Stimulated activated naive CD8-positive, alpha-beta T cell treated with anti-CD3 and anti-CD28 coated beads, Interleukin-15, amount 100 ng/mL, for 72 hours (primary cell): ENCODE measurements at regions not wholly inside any gene's neighbourhood (a gene's known extent, or its start where the extent isn't known, plus 50 kb on each side); places are given as distances from the start of the nearest gene placed in this dataset.
"Not testable (repeated sequence)": the region's sequence is repeated elsewhere in the genome, so short reads cannot be mapped to it uniquely, and the experiment has no call there.

Experiments
- ATAC-seq: fragments of 150-1000 bp; cut with Tn5 transposase; 2 replicates; pipeline ENCODE4 v1.10.0; 2021; ENCODE audit warnings: mild to moderate bottlenecking, moderate library complexity
- DNase-seq, 2 donors: peaks; one replicate each; pipeline ENCODE4 v3.0.0; 2021 to 2022
- H3K27ac Mint-ChIP-seq, 2 donors: one replicate each; pipeline ENCODE4 v1.8.0; 2022; ENCODE audit warnings: mild to moderate bottlenecking in 2 of 2, mixed read lengths in 2 of 2, moderate library complexity in 2 of 2
- H3K27me3 Mint-ChIP-seq: one replicate; pipeline ENCODE4 v1.8.0; 2022; ENCODE audit warnings: mixed read lengths
- H3K4me1 Mint-ChIP-seq: one replicate; pipeline ENCODE4 v1.8.0; 2022; ENCODE audit warnings: mild to moderate bottlenecking, mixed read lengths
- H3K4me3 Mint-ChIP-seq, 2 donors: one replicate each; pipeline ENCODE4 v1.8.0; 2022; ENCODE audit warnings: mild to moderate bottlenecking in 2 of 2, mixed read lengths in 2 of 2, moderate library complexity in 1 of 2
- H3K9me3 Mint-ChIP-seq, 2 donors: one replicate each; pipeline ENCODE4 v1.8.0; 2022; ENCODE audit warnings: mixed read lengths in 2 of 2

GRCh38 chrX:22541926-22542325 is 269.2 kb downstream of the CBLL2 start:
- DNase-seq (no peak), ATAC-seq (no peak)
- Mint-ChIP-seq H3K4me1 (no peaks in the 10 kb centered on the region), H3K27me3 (no peaks in the 10 kb centered on the region), H3K27ac (no peak overlapping the region), H3K4me3 (no peak overlapping the region), H3K9me3 (peaks cover 0 to 8% of the 10 kb centered on the region in 2 donors)

GRCh38 chrX:22542641-22543040 is 269.9 kb downstream of the CBLL2 start:
- no peak overlapping the region for H3K27ac Mint-ChIP-seq
- H3K9me3 Mint-ChIP-seq = peaks cover 0 to 8% of the 10 kb centered on the region in 2 donors
- no peak for DNase-seq
- H3K4me1 Mint-ChIP-seq = no peaks in the 10 kb centered on the region
- no peaks in the 10 kb centered on the region for H3K27me3 Mint-ChIP-seq
- ATAC-seq = no peak
- no peak overlapping the region for H3K4me3 Mint-ChIP-seq

GRCh38 chrX:22559506-22559905 is 286.8 kb downstream of the CBLL2 start:
- Mint-ChIP-seq H3K9me3 (no peaks in the 10 kb centered on the region), H3K27me3 (no peaks in the 10 kb centered on the region), H3K4me1 (no peaks in the 10 kb centered on the region), H3K4me3 (no peak overlapping the region), H3K27ac (no peak overlapping the region)
- DNase-seq (no peak), ATAC-seq (no peak)

GRCh38 chrX:22575161-22575845 is 302.6 kb downstream of the CBLL2 start:
- Mint-ChIP-seq H3K9me3 (no peaks in the 10 kb centered on the region), H3K27me3 (no peaks in the 10 kb centered on the region), H3K4me3 (no peak overlapping the region), H3K4me1 (no peaks in the 10 kb centered on the region), H3K27ac (no peak overlapping the region)
- no peak for ATAC-seq
- DNase-seq = no peak

GRCh38 chrX:22577181-22577580 is 304.5 kb downstream of the CBLL2 start:
- H3K27me3 Mint-ChIP-seq = no peaks in the 10 kb centered on the region
- ATAC-seq = no peak
- H3K4me1 Mint-ChIP-seq = no peaks in the 10 kb centered on the region
- H3K9me3 Mint-ChIP-seq = no peaks in the 10 kb centered on the region
- DNase-seq = no peak
- H3K4me3 Mint-ChIP-seq = no peak overlapping the region
- no peak overlapping the region for H3K27ac Mint-ChIP-seq

GRCh38 chrX:22585831-22586230 is 313.1 kb downstream of the CBLL2 start:
- Mint-ChIP-seq H3K4me1 (no peaks in the 10 kb centered on the region), H3K9me3 (no peaks in the 10 kb centered on the region), H3K27me3 (no peaks in the 10 kb centered on the region), H3K4me3 (no peak overlapping the region), H3K27ac (no peak overlapping the region)
- DNase-seq (no peak), ATAC-seq (no peak)

- H3K4me1 Mint-ChIP-seq = no peaks in the 10 kb centered on the region
- H3K27ac Mint-ChIP-seq = no peak overlapping the region
- DNase-seq (no peak), ATAC-seq (no peak)
- H3K27me3 Mint-ChIP-seq = no peaks in the 10 kb centered on the region
- H3K4me3 Mint-ChIP-seq = no peak overlapping the region
- H3K9me3 Mint-ChIP-seq = no peaks in the 10 kb centered on the region
Observed at GRCh38 chrX:22589845-22590244, 317.1 kb downstream of the CBLL2 start.

GRCh38 chrX:22594766-22595165 is 322.1 kb downstream of the CBLL2 start:
- Mint-ChIP-seq H3K27me3 (no peaks in the 10 kb centered on the region), H3K4me1 (no peaks in the 10 kb centered on the region), H3K27ac (no peak overlapping the region), H3K9me3 (no peaks in the 10 kb centered on the region), H3K4me3 (no peak overlapping the region)
- ATAC-seq (no peak), DNase-seq (no peak)

GRCh38 chrX:22603060-22603459 is 330.3 kb downstream of the CBLL2 start:
- no peak overlapping the region for H3K4me3 Mint-ChIP-seq
- H3K9me3 Mint-ChIP-seq = no peaks in the 10 kb centered on the region
- H3K27me3 Mint-ChIP-seq = no peaks in the 10 kb centered on the region
- no peak for ATAC-seq
- H3K4me1 Mint-ChIP-seq = no peaks in the 10 kb centered on the region
- no peak overlapping the region for H3K27ac Mint-ChIP-seq
- DNase-seq = no peak

- DNase-seq, H3K4me3 Mint-ChIP-seq, H3K27ac Mint-ChIP-seq, H3K4me1 Mint-ChIP-seq, ATAC-seq, H3K27me3 Mint-ChIP-seq, H3K9me3 Mint-ChIP-seq: not testable (repeated sequence)
Observed at GRCh38 chrX:22609452-22609851, 336.7 kb downstream of the CBLL2 start.

GRCh38 chrX:22616867-22617266 is 344.2 kb downstream of the CBLL2 start:
- Mint-ChIP-seq H3K27ac (no peak overlapping the region), H3K4me3 (no peak overlapping the region), H3K27me3 (no peaks in the 10 kb centered on the region), H3K4me1 (no peaks in the 10 kb centered on the region), H3K9me3 (no peaks in the 10 kb centered on the region)
- DNase-seq (no peak), ATAC-seq (no peak)

- Mint-ChIP-seq H3K9me3 (no peaks in the 10 kb centered on the region), H3K27me3 (no peaks in the 10 kb centered on the region), H3K27ac (no peak overlapping the region), H3K4me1 (no peaks in the 10 kb centered on the region), H3K4me3 (no peak overlapping the region)
- no peak for DNase-seq
- no peak for ATAC-seq
Observed at GRCh38 chrX:22627576-22627975, 354.9 kb downstream of the CBLL2 start.

- no peak overlapping the region for H3K27ac Mint-ChIP-seq
- H3K4me3 Mint-ChIP-seq = no peak overlapping the region
- H3K9me3 Mint-ChIP-seq = no peaks in the 10 kb centered on the region
- ATAC-seq = no peak
- no peak for DNase-seq
- no peaks in the 10 kb centered on the region for H3K4me1 Mint-ChIP-seq
- H3K27me3 Mint-ChIP-seq = no peaks in the 10 kb centered on the region
Observed at GRCh38 chrX:22628275-22628674, 355.6 kb downstream of the CBLL2 start.

- ATAC-seq = no peak
- no peaks in the 10 kb centered on the region for H3K4me1 Mint-ChIP-seq
- DNase-seq = no peak
- H3K4me3 Mint-ChIP-seq = no peak overlapping the region
- no peak overlapping the region for H3K27ac Mint-ChIP-seq
- H3K27me3 Mint-ChIP-seq = no peaks in the 10 kb centered on the region
- H3K9me3 Mint-ChIP-seq = no peaks in the 10 kb centered on the region
Observed at GRCh38 chrX:22629105-22629725, 356.5 kb downstream of the CBLL2 start.

GRCh38 chrX:22634083-22634482 is 361.4 kb downstream of the CBLL2 start:
- no peaks in the 10 kb centered on the region for H3K4me1 Mint-ChIP-seq
- no peaks in the 10 kb centered on the region for H3K27me3 Mint-ChIP-seq
- peaks cover 0 to 6% of the 10 kb centered on the region in 2 donors for H3K9me3 Mint-ChIP-seq
- DNase-seq = no peak
- no peak overlapping the region for H3K4me3 Mint-ChIP-seq
- ATAC-seq = no peak
- H3K27ac Mint-ChIP-seq = no peak overlapping the region

- no peak overlapping the region for H3K4me3 Mint-ChIP-seq
- no peak for DNase-seq
- H3K9me3 Mint-ChIP-seq = peaks cover 0 to 6% of the 10 kb centered on the region in 2 donors
- H3K4me1 Mint-ChIP-seq = no peaks in the 10 kb centered on the region
- no peak for ATAC-seq
- H3K27ac Mint-ChIP-seq = no peak overlapping the region
- no peaks in the 10 kb centered on the region for H3K27me3 Mint-ChIP-seq
Observed at GRCh38 chrX:22634751-22635150, 362.0 kb downstream of the CBLL2 start.

- DNase-seq (no peak), ATAC-seq (no peak)
- H3K27me3 Mint-ChIP-seq = no peaks in the 10 kb centered on the region
- H3K4me1 Mint-ChIP-seq = no peaks in the 10 kb centered on the region
- H3K9me3 Mint-ChIP-seq = no peaks in the 10 kb centered on the region
- no peak overlapping the region for H3K27ac Mint-ChIP-seq
- no peak overlapping the region for H3K4me3 Mint-ChIP-seq
Observed at GRCh38 chrX:22648281-22648680, 351.5 kb upstream of the DDX53 start.
